Renal cortical epithelial cell (primary cell): ENCODE measurements at regions not wholly inside any gene's neighbourhood (a gene's known extent, or its start where the extent isn't known, plus 50 kb on each side); places are given as distances from the start of the nearest gene placed in this dataset.

Experiments used
- DNase-seq: peaks from one replicate; pipeline ENCODE4 v3.0.0-alpha.2; 2011; ENCODE audit warnings: low read depth

DNA sequence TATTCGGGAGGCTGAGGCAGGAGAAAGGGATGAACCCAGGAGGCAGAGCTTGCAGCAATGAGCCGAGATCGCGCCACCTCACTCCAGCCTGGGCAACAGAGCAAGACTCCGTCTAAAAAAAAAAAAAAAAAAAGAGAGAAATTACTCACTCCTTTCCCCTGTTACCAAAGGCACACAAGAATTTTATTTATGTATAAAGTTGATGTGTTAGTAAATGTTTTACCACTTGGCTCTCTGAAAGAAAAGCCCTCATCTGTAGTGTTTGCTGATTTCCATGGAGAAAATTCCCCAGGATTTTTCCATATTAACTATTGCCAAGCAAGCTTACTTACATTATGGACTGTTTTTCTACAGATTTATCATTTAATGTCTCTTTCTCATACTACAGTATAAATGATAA is 142.1 kb upstream of the PABPC4L start:
- DNase-seq: peak; percentile 89

DNA sequence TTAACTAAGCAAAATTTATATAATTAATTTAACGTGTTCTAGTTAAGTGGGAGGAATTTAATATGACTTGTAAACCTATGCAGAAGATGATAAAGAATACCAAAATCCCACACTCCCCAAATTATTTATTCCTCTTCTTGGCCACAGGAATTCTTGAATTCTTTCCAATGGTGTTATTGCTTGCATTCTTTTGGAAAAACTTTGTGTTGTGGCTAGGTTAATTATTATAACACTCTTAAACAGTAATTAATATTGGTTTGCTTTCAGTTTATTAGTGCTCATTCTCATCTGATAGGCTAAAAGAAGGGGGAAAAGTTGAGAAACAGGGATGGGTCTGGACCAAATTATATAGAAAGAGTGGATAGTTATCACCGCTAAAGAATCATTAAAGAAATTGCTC is 141.5 kb upstream of the PABPC4L start:
- DNase-seq: peak; percentile 84

DNA sequence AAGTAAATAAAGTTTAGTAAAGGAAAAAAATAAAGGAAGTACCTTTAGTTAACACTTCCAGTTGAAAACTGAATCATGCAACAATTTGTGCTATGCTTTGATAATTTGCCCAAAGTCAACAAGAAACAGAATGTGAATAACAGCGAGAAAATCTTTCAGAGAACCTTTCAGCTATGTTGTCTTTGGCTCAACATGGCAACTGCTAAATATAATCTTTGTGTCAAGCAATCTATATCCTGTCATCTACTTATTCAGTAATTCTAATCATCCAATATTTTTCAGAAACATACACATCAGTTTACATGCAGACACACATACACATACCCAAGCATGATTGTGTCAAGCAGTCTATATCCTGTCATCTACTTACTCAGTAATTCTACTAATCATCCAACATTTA is 136.0 kb upstream of the PABPC4L start:
- DNase-seq: peak; percentile 57

- no peak for DNase-seq
These were observed 127.2 kb upstream of the PABPC4L start for GRCh38 chr4:134328741-134329140.

- DNase-seq: no peak
These were observed 125.9 kb upstream of the PABPC4L start for GRCh38 chr4:134327274-134328122.

GRCh38 chr4:134326866-134327265 is 125.3 kb upstream of the PABPC4L start:
- DNase-seq: no peak

DNA sequence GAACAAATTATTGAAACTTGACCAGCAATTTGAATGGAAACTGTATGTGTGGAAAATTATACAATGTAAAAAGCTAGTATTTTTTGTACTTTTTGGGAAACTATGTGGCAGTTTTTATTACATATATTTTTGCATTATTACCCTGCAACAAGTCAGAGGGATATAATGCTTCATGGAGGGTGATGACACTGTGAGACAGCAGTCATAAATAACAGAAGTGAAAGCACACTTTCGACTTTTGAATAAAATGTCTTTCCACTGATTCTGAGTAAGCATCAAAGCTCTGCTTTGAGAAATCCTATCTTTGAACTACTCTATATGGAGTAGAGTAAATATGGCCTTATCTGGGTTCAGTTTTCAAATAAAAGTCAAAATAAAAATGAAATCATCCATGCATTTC is 122.6 kb upstream of the PABPC4L start:
- DNase-seq: no peak

DNA sequence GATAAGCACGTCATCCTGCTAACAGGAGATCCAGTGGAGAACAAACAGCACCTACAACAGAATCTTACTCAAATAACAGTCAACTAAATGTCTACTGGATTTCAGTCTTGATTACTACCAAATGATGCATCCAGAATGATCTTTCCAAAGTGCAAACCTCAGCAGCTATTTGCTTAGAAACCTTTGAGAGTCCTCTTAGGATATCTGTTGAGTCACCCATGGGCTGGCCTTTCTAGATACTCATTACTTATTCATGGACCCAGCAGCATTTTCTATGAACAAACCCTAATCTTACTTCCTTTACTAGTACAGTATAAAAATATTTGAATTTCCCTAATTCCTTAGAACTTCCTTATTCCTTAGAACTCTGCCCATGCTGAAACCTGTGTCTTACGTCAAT is 118.5 kb upstream of the PABPC4L start:
- peak; percentile 19 for DNase-seq

- no peak for DNase-seq
These were observed 112.0 kb upstream of the PABPC4L start for GRCh38 chr4:134313591-134313990.

GRCh38 chr4:134309715-134310114 is 108.1 kb upstream of the PABPC4L start:
- DNase-seq: no peak

- DNase-seq: no peak
These were observed 107.3 kb upstream of the PABPC4L start for GRCh38 chr4:134308910-134309309.

GRCh38 chr4:134298313-134298712 is 96.7 kb upstream of the PABPC4L start:
- DNase-seq: no peak

DNA sequence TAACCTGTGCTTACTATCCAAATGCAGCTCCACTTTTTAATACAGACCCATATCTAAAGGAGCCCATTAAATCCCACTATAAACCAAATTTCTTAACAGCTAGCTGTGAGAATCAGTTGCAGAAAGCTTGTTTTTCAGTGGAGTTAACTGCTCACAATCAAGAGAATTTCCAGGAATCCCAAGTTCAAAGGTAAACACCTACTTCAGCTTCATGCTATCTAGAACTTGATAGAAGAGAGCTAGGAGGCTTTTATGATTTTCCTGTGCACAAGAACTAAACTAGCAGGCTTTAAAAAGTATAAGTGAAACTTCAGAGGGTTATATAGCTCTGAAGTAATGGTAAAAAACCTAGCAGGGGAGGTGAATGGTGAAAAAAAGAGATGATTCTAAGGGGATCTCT is 96.2 kb upstream of the PABPC4L start:
- DNase-seq: no peak

- no peak for DNase-seq
These were observed 81.1 kb upstream of the PABPC4L start for GRCh38 chr4:134282680-134283079.

DNA sequence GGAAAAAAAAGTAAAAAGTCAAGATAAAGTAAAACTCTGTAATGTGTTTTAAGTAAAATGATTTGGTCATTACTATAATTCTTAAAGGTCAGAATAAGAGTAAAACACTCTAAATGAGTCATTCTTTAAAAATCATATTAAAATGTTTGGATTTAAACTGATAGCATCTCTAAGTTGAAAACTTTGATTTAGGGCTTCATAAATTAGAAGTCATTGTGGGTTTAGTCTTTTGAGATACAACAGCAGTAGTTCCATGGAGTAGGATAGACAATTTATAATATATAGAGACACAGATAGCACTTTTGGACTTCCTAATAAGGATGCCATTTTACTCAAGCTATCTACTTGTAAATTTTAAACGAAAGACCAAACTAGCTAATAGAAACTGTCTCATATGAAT is 77.1 kb upstream of the PABPC4L start:
- no peak for DNase-seq

- DNase-seq: no peak
These were observed 74.9 kb upstream of the PABPC4L start for GRCh38 chr4:134276476-134276875.

- DNase-seq: no peak
These were observed 58.5 kb upstream of the PABPC4L start for GRCh38 chr4:134260126-134260525.
